RWPE1 (cell line): ENCODE measurements at regions not wholly inside any gene's neighbourhood (a gene's known extent, or its start where the extent isn't known, plus 50 kb on each side); places are given as distances from the start of the nearest gene placed in this dataset.

ENCODE experiments used
- CTCF ChIA-PET: fragments of 350-600 bp; sonication (Branson Sonifier 250); formaldehyde crosslinking; extraction: SDS; loops from one replicate; lab custom pipeline; 2021; lab: Yijun Ruan, JAX
- POLR2A ChIA-PET: fragments of 400-600 bp; formaldehyde crosslinking; extraction: SDS; loops from one replicate; lab custom pipeline; 2020; ENCODE audit warnings: antibody characterized with exemption; ENCODE audit not compliant: low non-redundant PET; lab: Yijun Ruan, JAX
- DNase-seq: peaks from one replicate; pipeline ENCODE4 v3.0.0; 2012; ENCODE audit warnings: low spot score
- H3K27ac ChIP-seq: fragments of 450-650 bp; 2 replicates; pipeline ENCODE4 v1.5.1; 2017
- CTCF ChIP-seq: fragments of 450-650 bp; conservative IDR thresholded peaks from 2 replicates; pipeline ENCODE4 v1.5.1; 2017; ENCODE audit warnings: low read depth, mild to moderate bottlenecking

DNA sequence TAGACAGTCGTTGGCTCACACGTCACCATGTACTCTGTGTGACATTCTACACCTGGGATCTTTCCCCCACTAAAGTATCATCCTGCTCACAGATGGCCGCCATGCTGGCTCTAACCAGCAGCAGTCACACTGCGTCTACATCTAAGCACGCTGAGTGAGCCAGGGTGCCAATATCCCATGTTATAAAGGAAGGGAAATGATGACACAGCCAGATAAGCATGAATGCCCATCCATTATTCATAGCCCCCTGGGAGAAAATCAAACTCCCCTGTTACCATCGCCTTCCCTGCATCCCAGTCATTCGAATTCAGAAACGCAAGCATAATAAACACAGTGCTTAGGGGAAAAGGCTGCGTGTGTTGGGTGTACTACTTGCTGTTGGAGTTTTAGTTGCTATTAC is 698.2 kb upstream of the AUTS2 start:
- DNase-seq = no peak
- POLR2A ChIA-PET = no interaction called here
- CTCF ChIA-PET = no interaction called here
- no peak overlapping the region for H3K27ac ChIP-seq
- TF ChIP-seq CTCF = no peak

GRCh38 chr7:68904630-68905029 is 693.6 kb upstream of the AUTS2 start:
- no peak for DNase-seq
- no peak for TF ChIP-seq CTCF
- CTCF ChIA-PET = no interaction called here
- no peak overlapping the region for H3K27ac ChIP-seq
- POLR2A ChIA-PET = no interaction called here

DNA sequence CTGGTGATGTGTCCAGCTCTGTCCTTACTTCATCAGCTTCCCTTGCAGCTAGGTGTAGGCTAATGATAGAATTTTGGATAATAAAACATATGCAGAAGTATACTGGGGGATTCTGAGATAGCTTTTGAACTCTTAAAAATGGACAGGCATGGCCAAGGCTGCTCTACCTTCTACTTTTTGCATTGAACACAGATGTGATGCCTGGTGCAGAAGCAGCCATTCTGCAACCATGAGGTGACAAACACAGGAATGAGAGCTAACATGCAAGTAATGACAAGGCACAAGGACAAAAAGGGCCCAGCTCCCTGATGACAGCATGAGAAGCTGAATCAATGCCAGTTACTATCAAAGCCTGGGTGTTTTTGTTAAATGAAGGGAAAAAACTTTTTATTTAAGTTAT is 686.5 kb upstream of the AUTS2 start:
- no peak for TF ChIP-seq CTCF
- ChIA-PET CTCF (no interaction called here), POLR2A (no interaction called here)
- DNase-seq = no peak
- no peak overlapping the region for H3K27ac ChIP-seq

DNA sequence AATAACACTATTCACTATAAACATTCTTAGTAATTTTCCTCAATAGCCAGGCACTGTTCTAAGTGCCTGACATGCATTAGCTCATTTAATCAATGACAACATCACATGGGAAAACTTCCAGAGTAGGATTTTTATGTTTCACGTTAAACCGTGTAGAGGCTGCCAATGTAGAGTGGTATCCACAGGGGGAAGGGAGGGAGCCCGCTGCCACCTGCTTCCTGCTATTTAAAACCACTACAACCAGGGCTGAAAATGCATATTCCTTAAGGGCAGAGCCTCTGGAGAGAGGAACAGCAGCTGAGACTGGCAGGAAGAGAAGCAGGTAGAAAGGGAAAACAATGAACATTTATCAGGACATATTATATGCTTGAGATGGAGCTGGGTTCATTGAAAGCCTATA is 684.3 kb upstream of the AUTS2 start:
- TF ChIP-seq CTCF = no peak
- POLR2A ChIA-PET = no interaction called here
- DNase-seq = no peak
- no peak overlapping the region for H3K27ac ChIP-seq
- CTCF ChIA-PET = no interaction called here

DNA sequence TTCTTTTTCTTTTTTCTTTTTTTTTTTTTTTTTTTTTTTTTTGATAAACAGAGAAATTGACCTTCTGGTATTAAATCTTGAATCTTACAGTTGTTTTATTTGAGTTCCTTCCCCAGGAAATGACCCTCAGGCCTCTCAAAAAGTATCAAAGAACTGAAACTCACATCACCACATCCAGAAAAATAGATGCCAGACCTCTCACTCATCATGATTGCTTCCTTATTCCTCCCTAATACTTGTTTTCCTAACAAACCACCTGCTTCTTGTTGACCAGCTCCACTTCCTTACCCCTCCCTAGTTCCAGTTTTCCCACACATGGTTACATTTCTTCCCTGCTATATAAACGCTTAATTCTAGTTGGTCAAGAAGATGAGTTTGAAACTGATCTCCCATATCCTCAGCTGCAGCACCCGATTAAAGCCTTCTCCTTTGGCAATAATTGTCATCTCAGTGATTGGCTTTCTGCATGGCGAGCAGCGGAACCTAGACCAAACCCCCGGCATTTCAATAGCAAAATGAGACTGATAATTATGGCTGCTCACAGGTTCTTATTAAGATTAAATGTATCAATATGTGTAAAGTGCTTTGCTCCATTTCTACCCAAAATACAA is 681.1 kb upstream of the AUTS2 start:
- no peak for DNase-seq
- H3K27ac ChIP-seq = no peak overlapping the region
- no peak for TF ChIP-seq CTCF
- ChIA-PET POLR2A (no interaction called here), CTCF (no interaction called here)

DNA sequence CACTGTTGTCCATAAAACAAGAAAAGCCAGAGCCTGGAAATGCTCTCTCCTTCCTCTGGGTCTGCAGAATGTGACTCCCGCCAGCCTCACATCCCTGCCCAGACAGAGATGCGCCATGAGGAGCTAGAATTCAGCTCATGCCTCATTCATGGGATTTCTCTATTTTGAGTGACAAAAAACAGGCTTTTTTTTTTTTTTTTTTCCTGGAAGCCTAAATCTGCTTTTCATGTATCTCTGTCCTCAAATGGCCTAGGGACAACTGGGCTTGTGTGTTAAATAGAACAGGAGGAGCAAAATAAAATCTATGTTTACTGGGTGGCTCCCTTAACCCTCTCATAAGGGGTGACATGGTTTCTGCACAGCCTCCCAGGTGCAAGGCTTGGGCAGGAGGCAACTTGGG is 679.7 kb upstream of the AUTS2 start:
- no peak overlapping the region for H3K27ac ChIP-seq
- TF ChIP-seq CTCF = no peak
- ChIA-PET CTCF (interaction anchor here (0.6 kb wide), 1 partner anchor 38 kb away, joined by 4 read pairs; no protein-coding TSS in a partner anchor), POLR2A (no interaction called here)
- DNase-seq = no peak

- no peak overlapping the region for H3K27ac ChIP-seq
- no peak for DNase-seq
- no peak for TF ChIP-seq CTCF
- ChIA-PET POLR2A (no interaction called here), CTCF (no interaction called here)
Observed at GRCh38 chr7:68922850-68923249, 675.4 kb upstream of the AUTS2 start.
